ENCODE measurements at regions not wholly inside any gene's neighbourhood (a gene's known extent, or its start where the extent isn't known, plus 50 kb on each side); places are given as distances from the start of the nearest gene placed in this dataset.

GRCh38 chr12:67816269-67816668, 167.7 kb downstream of the DYRK2 start:
- TF ChIP-seq POLR2A (IDR thresholded peaks at IDR 0.05; ENCODE audit: low read depth, low read length) (no peak), POLR2AphosphoS5 (IDR thresholded peaks at IDR 0.05; ENCODE audit: low read depth, low read length) (no peak), TAF1 (IDR thresholded peaks at IDR 0.05; ENCODE audit: low read depth, low read length) (no peak), SPI1 (IDR thresholded peaks at IDR 0.05; ENCODE audit: low read depth, low read length) (no peak), PAX5 (IDR thresholded peaks at IDR 0.05; ENCODE audit: insufficient read depth, low read length, severe bottlenecking) (no peak)
